ENCODE measurements at regions not wholly inside any gene's neighbourhood (a gene's known extent, or its start where the extent isn't known, plus 50 kb on each side); places are given as distances from the start of the nearest gene placed in this dataset.

- H3K9me3 Mint-ChIP-seq = no peaks in the 10 kb centered on the region
- no peaks in the 10 kb centered on the region for H3K36me3 Mint-ChIP-seq
- TF ChIP-seq GABPB1 (CRISPR knock-in tag; IDR thresholded peaks at IDR 0.05) = no peak
- TF ChIP-seq E2F4 (CRISPR knock-in tag; IDR thresholded peaks at IDR 0.05; ENCODE audit: borderline replicate concordance, low read depth) = no peak
- no peak for TF ChIP-seq GRHL2 (CRISPR knock-in tag; IDR thresholded peaks at IDR 0.05; ENCODE audit: insufficient replicate concordance, severe bottlenecking)
- no peak for TF ChIP-seq AR (CRISPR knock-in tag; IDR thresholded peaks at IDR 0.05)
- TF ChIP-seq NFYB (CRISPR knock-in tag; conservative IDR thresholded peaks at IDR 0.05; ENCODE audit: low read depth) = no peak
- TF ChIP-seq NR3C1 (CRISPR knock-in tag; conservative IDR thresholded peaks at IDR 0.05; ENCODE audit: low read depth) = no peak
- no peak for TF ChIP-seq USF1 (CRISPR knock-in tag; IDR thresholded peaks at IDR 0.05)
- POLR2A ChIA-PET = interaction anchor here (1.1 kb wide), 1 partner anchor 17 kb away, joined by 3 read pairs; no protein-coding TSS in a partner anchor
- no peak overlapping the region for H3K4me3 Mint-ChIP-seq
- no peak for ATAC-seq
- H3K27ac Mint-ChIP-seq = no peak overlapping the region
- no peaks in the 10 kb centered on the region; the same call in 1 of the 2 replicates for H3K27me3 Mint-ChIP-seq (ENCODE audit: low read depth)
- no peak for DNase-seq (ENCODE audit: low spot score)
- peaks cover 48% of the 10 kb centered on the region for H3K4me1 Mint-ChIP-seq
- CTCF ChIA-PET = interaction anchor here (0.7 to 5.2 kb wide), 23 partner anchors 9 to 1064 kb away, joined by 3 to 44 read pairs (median 4); partner anchors contain the start of genes CTBS and TTLL7
Observed at GRCh38 chr1:84757301-84757700, 67.0 kb upstream of the SSX2IP start.

GRCh38 chr1:84756455-84757082 lies 66.3 kb upstream of the SSX2IP start:
- ChIA-PET CTCF (interaction anchor here (0.7 to 5.2 kb wide), 16 partner anchors 8 to 1064 kb away, joined by 3 to 44 read pairs (median 4); partner anchors contain the start of gene CTBS), POLR2A (interaction anchor here (0.6 to 1.1 kb wide), 2 partner anchors 15 to 16 kb away, joined by 3 read pairs; no protein-coding TSS in a partner anchor)
- no peaks in the 10 kb centered on the region; the same call in 1 of the 2 replicates for H3K27me3 Mint-ChIP-seq (ENCODE audit: low read depth)
- H3K4me1 Mint-ChIP-seq = peaks cover 48% of the 10 kb centered on the region
- H3K4me3 Mint-ChIP-seq = peak overlapping the region; percentile 16
- DNase-seq (ENCODE audit: low spot score) (no peak), ATAC-seq (peak; percentile 34)
- H3K9me3 Mint-ChIP-seq = no peaks in the 10 kb centered on the region
- peak overlapping the region; percentile 28; the same call in 1 of the 2 replicates for H3K27ac Mint-ChIP-seq
- TF ChIP-seq ZBTB21 (CRISPR knock-in tag; IDR thresholded peaks at IDR 0.05; ENCODE audit: borderline replicate concordance) (no peak), ELF4 (CRISPR knock-in tag; IDR thresholded peaks at IDR 0.05; ENCODE audit: low read depth) (no peak), KAT7 (CRISPR knock-in tag; IDR thresholded peaks at IDR 0.05; ENCODE audit: borderline replicate concordance) (no peak), ETV6 (CRISPR knock-in tag; IDR thresholded peaks at IDR 0.05) (no peak), ZNF671 (CRISPR knock-in tag; IDR thresholded peaks at IDR 0.05) (no peak), CDX4 (CRISPR knock-in tag; IDR thresholded peaks at IDR 0.05; ENCODE audit: borderline replicate concordance) (no peak), TEAD1 (CRISPR knock-in tag; IDR thresholded peaks at IDR 0.05) (no peak), RORB (CRISPR knock-in tag; IDR thresholded peaks at IDR 0.05) (no peak)
- no peaks in the 10 kb centered on the region for H3K36me3 Mint-ChIP-seq

- no peak overlapping the region for H3K27ac Mint-ChIP-seq
- TF ChIP-seq E2F5 (CRISPR knock-in tag; IDR thresholded peaks at IDR 0.05) (no peak), MYBL2 (CRISPR knock-in tag; IDR thresholded peaks at IDR 0.05) (no peak), ARID4B (CRISPR knock-in tag; IDR thresholded peaks at IDR 0.05; ENCODE audit: borderline replicate concordance) (no peak), ATF1 (CRISPR knock-in tag; IDR thresholded peaks at IDR 0.05) (no peak), FOXJ3 (CRISPR knock-in tag; IDR thresholded peaks at IDR 0.05; ENCODE audit: borderline replicate concordance) (no peak)
Observed at GRCh38 chr1:84756001-84756400, 65.7 kb upstream of the SSX2IP start.

More at GRCh38 chr1:84756001-84756400, 65.7 kb upstream of the SSX2IP start:
- ATAC-seq (no peak), DNase-seq (ENCODE audit: low spot score) (no peak)
- no peaks in the 10 kb centered on the region for H3K36me3 Mint-ChIP-seq
- peaks cover 52% of the 10 kb centered on the region for H3K4me1 Mint-ChIP-seq
- ChIA-PET CTCF (interaction anchor here (0.8 to 2.9 kb wide), 4 partner anchors 16 to 87 kb away, joined by 3 to 8 read pairs (median 4); no protein-coding TSS in a partner anchor), POLR2A (no interaction called here)
- H3K27me3 Mint-ChIP-seq (ENCODE audit: low read depth) = no peaks in the 10 kb centered on the region
- no peaks in the 10 kb centered on the region for H3K9me3 Mint-ChIP-seq
- no peak overlapping the region for H3K4me3 Mint-ChIP-seq

Data from WTC11 (cell line).